ENCODE measurements at regions not wholly inside any gene's neighbourhood (a gene's known extent, or its start where the extent isn't known, plus 50 kb on each side); places are given as distances from the start of the nearest gene placed in this dataset.

DNA sequence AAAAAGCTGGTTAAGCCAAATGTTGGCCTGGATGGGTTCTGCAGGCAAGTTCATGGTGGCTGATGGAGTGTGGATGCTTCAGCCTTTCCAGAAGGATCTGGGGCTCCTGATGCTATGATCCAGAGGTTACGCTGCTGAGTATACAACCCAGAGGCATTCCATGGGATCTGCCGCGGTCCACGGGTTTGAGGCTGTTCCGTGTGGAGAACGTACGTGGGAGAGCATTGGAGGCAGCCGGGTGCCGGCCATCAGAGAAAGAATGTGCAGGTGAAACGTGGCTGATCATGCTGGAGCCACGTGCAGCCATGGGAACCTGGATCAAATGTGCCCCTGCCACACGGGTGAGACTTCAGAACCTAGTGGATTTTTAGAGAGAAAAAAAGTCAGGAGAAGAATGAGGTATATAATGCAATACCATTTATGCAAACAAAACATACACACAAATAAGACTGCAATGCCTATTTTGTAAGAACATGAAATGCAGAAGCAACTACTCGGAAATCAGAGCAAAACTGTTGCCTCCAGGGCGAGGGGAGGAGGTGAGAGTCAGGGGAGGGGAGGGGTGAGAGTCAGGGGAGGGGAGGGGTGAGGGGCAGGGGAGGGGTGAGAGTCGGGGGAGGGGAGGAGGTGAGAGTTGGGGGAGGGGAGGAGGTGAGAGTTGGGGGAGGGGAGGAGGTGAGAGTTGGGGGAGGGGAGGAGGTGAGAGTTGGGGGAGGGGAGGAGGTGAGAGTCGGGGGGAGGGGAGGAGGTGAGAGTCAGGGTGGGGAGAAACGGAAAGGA, 116.5 kb upstream of the C1orf174 start:
- DNase-seq (ENCODE audit: low read depth in 2 of 3, low spot score in 1 of 3): no peak

DNA sequence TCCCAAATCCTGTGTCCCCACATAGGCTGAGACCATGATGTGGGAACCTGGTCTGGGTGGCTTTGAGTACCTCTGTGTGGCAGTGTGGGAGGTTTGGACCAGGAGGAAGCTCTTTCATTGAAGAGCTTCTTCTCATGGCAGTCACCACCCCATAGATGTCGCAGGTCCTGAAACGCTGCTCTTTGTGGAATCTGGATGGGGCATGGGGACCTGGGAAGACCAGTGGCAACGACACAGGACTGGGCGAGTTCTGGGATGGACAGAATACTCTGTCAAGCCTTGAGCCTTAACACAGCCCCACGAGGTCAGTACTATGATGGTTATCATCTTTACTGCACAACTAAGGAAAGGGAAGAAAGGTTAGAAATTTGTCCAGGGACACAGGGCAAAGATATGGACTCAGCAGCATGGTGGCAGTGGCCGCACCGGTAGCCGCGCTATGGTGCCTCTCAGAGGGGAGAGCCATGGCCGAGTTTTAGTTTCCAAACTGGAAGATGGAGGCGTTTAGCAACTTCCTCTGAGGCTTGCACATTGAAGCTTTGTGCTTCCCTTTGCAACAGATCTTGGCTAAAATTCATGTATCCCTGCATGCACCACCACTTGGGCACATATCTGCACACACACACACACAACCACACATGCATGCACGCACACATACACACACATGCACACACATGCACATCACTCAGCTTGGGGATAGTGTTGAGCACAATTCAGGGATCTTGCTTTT, 117.7 kb upstream of the C1orf174 start:
- DNase-seq (ENCODE audit: low read depth in 2 of 3, low spot score in 1 of 3): no peak

DNA sequence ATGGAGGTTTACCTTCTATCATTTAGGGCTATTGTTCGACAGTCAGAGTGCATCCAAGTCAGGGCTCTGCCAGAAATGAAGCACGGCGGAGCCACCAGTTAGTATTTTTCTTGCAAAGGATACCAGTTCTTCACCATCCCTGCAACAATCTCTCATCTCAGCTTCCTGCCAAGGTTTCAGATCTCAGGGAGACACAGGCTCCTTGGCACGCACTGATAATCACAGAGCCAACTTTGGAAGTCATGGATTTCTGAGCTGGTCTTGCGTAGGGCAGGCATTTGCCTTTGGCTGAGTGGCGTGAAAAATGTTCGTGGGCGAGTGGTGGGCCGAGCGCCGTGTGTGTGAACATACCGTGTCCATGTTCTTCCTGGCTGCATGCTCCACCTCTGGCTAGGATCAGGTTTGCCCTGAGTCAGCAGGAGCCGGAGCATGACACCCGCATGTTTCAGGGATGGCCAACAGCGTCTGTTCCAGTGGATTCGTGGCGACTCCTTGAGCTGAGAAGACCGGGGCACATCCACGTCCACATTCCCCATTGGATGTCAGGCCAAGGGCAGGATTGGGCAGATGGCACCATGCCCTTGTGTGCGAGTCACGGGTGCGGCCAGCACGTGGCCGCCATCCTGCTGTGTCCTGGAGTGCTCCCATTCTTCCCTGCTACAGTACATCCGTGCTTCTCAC, 118.5 kb upstream of the C1orf174 start:
- DNase-seq (ENCODE audit: low read depth in 2 of 3, low spot score in 1 of 3): no peak

DNA sequence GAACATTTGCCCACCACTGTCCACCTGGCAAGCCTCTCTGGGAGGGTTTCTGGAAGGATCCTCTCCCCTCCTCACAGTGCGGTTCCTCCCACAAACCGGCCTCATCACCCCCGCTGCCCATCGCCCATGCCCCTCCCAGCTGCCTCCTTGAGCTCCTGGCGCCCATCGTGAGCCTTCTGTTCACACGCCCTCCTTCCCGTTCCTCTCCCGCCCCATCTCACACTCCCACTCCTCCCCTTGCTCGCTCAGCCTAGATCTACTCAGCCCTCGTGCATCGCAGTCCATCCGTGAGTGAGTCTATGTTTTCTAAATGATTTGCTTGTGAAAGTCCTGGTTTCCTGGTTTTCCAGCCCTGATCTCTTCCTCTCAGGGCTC, 119.1 kb upstream of the C1orf174 start:
- no peak for DNase-seq (ENCODE audit: low read depth in 2 of 3, low spot score in 1 of 3)

DNA sequence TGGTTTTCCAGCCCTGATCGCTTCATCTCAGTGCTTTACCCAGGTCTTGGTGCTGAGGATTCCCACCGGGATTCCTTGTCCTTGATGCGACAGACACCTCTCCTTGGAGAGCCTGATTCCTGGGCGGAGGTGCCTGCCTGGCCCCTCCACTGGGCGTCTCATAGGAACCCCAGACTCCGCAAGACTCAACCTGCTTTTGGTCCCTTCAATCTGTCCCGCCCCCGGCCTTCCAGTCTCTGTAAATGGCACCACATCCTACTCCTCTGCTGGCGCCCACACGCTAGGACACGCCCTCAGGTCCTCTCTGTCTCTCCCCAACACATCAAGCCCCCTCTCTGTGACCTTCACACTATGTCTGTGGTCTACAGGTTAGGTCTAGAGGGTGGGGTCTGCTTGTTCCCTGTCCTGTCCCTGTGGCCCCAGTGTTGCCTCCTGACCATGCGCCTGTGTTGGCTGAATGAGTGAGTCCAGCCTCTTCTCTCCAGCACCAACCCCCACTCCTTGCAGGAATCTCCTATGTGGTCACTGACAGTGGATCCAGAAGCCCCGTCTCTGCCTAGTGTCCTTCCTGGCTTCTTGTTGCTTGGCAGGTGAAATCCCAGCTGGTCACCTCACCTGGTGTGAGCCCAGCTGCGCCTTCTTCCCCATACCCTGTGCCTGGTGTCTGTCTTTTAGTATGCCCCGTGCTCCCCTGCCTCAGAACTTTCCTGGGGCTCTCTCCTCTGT, 119.7 kb upstream of the C1orf174 start:
- no peak for DNase-seq (ENCODE audit: low read depth in 2 of 3, low spot score in 1 of 3)

DNA sequence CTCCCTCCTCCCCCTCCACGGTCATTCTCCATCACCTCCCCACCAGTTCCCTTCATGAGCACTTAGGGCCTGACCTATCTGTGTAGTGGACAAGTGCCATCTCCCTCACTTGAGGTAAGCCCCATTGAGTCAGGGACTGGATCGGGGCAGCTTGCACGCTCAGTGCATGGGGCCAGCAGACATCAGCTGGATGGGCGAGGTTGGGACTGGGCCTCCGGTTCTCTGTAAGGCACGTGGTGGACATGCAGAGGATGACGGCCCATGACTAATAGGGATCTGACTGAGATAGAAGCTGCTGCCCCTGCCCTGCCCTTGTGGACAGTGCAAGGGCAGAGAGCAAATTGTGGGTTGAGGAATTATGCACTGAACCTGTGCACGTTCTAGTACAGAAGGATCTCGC, 120.4 kb upstream of the C1orf174 start:
- no peak for DNase-seq (ENCODE audit: low read depth in 2 of 3, low spot score in 1 of 3)

DNA sequence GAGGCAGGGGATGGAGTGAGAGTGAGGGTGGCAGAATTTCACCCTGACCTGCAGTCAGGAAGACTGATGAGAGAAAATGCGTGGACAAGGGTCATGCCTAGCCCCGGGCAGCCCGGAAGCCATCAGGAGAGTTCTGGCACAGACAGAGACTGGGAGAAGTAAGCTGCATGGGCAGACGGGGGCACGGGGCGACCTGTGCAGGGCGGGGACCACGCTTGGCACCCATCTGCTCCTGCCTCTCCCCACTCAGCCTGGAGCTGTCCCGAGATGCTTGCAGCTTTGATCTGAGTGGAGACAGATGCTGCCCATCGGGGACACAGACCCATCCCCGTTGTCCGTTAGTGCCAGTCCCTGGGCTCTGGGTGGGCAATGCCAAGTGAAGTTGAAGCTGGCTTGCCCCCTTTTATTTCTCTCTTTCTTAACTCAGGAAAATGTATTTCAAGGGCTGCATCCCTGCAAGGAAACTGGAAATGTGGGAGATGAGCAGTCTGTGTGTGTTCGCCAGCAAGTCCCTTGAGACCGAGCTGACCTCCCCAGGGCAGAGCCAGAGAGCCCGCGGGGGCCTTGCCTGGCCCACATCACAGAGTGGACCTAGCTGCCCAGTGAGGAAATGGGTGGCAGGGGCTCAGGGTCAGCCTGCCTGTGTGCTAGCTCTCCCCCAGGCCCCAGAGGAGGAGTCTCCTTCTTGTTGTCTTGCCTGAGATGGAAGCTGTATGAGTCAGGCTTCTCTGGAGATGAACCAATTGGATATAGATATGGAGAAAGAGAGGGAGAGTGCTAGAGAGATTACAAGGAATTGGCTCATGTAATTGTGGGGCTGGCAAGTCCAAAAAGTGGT, 121.3 kb upstream of the C1orf174 start:
- DNase-seq (ENCODE audit: low read depth in 2 of 3, low spot score in 1 of 3): no peak

DNA sequence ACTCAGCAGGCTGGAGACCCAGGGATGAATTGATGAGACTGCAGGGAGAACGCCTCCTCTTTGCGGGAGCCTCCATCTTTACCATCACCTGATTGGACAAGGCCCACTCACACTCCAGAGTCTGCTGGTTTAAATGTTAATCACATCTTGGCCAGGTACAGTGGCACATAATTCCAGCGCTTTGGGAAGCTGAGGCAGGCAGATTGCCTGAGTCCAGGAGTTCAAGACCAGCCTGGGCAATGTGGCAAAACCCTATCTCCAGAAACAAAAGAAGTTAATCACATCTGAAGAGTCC, 121.8 kb upstream of the C1orf174 start:
- no peak for DNase-seq (ENCODE audit: low read depth in 2 of 3, low spot score in 1 of 3)

DNA sequence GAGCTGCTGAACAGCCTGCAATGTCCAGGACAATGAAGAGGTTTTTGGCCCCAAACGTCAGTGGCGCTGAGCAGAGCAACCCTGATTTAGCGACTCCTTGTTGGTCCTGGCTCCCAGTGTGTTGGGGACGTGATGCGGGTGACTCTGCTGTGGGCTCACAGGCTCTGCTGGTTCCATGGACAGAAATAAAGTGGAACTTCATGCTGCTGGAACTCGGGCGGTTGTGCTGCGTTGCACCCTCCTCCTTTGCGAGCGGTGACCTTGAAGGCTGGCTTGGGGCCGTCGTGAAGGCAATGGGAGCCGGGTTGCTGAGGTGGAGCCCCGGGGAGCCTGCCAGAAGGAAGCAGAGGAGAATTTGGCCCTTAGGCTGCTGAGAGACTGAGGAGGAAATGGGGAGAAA, 122.6 kb upstream of the C1orf174 start:
- no peak for DNase-seq (ENCODE audit: low read depth in 2 of 3, low spot score in 1 of 3)

DNA sequence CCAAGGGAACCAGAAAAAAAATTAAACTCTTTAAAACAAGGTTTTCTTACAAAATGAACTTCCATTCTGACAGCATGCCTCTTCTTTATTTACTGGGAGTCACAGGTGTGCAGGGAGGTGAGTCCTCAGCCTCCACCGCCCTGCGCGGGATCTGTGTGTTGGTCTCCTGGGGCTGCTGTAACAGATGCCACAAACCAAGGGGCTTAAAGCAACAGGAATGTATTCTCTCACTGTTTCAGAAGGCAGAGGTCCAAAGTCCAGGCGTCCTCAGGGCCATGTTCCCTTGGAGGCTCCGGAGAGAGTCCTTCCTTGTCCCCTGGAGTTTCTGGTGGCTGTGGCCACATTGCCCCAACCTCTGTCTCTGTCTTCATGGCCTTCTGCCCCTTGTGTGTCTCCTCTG, 123.6 kb upstream of the C1orf174 start:
- no peak for DNase-seq (ENCODE audit: low read depth in 2 of 3, low spot score in 1 of 3)

DNA sequence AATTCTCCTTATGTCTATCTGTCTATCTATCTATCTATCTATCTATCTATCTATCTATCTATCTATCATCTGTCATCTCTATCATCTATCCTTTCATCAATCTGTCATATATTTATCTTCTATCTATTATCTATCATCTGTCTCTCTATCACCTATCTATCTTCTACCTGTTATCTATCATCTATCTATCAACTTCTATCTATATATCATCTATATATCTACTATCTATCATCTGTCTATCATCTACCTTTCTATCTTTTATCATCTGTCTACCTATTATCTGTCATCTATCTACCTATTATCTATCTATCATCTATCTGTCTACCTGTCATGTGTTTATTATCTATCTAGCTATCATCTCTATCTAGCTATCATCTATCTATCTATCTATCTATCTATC, 124.7 kb upstream of the C1orf174 start:
- no peak for DNase-seq (ENCODE audit: low read depth in 2 of 3, low spot score in 1 of 3)

DNA sequence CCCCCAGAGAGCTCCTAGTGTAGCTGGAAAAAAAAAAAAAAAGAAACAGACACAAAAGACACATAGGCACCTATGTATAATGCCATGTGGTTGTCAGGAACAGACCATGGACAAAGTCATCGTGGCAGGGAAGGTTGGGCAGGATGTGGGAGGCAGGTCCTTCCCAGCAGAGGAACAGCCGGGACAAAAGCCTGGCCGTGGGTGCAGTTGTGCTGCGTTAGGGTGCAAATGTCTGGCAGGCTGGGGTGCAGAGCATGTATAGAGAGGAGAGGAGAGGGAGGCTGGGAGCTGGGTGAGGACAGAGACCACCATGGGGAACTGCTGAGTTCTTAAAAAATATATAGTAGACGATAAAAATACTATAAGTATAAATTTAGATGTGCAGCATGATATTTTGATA, 125.7 kb upstream of the C1orf174 start:
- no peak for DNase-seq (ENCODE audit: low read depth in 2 of 3, low spot score in 1 of 3)

DNA sequence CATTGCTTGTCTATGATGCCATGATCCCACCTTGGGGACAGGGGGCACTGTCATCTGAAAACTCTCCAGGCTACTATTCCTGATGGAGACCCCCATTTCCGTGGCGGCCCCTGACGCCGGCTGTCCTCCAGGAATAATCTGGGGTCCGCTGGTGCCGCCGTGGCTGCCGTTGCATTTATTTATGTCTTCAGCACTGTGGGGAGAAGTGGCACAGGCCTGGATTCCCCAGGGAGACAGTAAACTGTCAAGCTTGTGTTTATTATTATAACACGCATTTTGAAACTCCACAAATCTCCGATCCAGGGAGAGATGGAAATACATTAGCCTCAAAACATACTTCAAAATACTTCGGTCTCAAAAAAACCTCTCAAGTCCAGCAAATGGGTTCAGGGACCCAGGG, 126.9 kb upstream of the C1orf174 start:
- DNase-seq (ENCODE audit: low read depth in 2 of 3, low spot score in 1 of 3): no peak

DNA sequence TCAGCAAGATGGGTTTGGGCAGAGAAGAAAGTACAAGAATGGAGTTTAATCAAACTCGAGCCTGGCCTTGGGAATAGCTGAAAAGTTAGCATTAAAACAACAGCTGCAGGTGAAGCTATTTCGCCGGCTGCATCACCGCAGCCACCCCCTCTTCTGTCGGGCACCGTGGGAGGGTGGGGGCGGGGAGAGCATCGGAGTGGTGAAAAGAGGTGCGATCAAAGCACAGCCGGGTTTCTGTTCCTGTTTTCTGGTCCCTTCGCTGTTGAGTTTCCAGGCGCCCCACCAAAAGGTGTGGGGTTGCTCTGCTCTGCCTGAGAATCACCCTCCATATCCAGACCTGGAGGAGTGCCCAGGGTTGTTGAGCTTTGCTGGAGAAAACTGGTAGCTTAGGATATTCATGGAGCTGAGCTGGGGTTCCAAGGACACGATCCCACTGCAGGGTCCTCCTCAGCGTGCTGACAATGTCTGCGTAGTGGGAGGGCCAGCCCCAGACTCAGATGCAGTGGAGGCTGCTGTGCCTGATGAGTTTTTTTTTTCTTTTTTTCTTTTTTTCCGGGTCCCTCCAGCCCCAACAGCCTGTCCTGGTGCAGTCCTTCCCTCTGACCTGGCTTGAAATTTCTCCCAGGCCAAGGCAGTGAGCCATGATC, 127.5 kb upstream of the C1orf174 start:
- DNase-seq (ENCODE audit: low read depth in 2 of 3, low spot score in 1 of 3): peak in 1 of 3 donors; percentile 1

DNA sequence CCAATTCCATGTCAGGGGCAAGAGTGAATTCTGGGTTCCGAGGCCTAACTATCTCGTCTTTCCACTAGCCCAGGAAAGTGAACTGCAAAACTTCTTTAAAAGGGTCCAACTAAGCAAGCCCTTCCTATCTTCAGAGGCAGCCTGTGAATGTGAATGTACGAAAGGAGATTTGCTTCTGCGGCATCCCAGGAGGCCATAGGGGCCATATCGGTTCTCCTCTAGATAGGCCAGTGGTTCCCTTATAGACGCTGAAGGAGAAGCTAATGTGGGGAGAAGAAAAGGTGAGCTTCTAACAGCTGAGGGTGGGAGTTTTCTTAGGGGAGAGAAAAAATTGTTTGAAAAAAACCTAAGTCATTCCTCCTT, 128.0 kb upstream of the C1orf174 start:
- no peak for DNase-seq (ENCODE audit: low read depth in 2 of 3, low spot score in 1 of 3)

DNA sequence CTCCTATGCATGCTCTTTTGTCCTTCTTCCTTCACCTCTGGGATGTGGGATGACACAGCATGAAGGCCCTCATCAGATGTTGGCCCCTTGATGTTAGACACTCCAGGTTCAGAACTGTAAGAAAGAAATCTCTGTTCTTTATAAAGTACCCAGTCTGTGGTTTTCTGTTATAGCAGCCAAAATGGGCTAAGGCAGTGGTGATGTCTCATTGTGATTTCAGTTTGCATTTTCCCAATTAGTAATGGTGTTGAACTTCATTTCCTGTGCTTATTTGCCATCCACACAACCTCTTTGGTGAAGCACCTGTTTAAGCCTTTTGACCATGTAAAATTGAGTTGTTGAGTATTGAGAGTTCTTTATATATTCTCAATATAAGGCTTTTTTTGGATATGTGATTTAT, 129.3 kb upstream of the C1orf174 start:
- DNase-seq (ENCODE audit: low read depth in 2 of 3, low spot score in 1 of 3): no peak

DNA sequence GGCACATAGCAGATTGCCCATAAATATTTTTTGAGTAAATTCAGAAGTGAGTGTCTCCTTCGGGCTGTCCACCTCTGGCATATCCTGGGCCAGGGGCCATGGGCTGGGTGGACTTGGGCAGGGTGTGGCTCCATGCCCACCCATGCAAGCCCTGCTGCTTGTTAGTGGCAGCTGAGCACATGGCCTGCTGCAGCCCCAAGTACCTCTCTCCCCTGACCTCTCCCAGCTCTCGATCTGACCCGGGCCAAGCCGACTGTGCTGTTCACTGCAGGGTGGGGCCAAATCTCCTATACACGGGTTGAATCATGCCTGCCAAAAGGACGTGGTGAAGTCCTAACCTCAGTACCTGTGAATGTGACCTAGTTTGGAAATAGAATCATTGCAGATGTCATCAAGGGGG, 132.5 kb upstream of the C1orf174 start:
- no peak for DNase-seq (ENCODE audit: low read depth in 2 of 3, low spot score in 1 of 3)

DNA sequence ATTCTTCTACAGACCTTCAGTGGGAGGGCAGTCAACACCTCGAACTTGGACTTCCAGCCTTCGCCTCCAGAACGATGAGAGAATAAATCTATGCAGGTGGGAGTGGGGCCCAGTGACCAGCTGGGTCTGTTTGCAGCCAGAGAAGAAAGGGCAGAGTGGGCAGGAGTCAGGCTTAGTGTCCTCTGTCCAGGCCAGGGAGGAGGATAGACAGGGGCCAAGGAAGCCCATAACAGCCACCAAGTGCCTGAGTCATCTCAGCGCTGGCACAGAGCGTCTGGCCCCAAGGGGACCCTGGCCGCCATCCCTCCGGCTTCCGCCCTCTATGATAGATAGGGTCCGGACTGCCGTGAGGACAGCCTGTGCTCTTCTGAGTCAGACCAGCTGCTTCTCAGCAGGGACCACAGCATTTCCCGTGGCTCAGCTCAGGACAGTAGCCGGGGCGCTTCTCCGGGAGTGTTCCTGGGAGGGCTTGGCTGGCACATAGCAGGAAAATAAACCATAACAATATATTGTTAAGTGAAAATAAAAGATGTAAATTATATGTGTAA, 133.1 kb upstream of the C1orf174 start:
- no peak for DNase-seq (ENCODE audit: low read depth in 2 of 3, low spot score in 1 of 3)

DNA sequence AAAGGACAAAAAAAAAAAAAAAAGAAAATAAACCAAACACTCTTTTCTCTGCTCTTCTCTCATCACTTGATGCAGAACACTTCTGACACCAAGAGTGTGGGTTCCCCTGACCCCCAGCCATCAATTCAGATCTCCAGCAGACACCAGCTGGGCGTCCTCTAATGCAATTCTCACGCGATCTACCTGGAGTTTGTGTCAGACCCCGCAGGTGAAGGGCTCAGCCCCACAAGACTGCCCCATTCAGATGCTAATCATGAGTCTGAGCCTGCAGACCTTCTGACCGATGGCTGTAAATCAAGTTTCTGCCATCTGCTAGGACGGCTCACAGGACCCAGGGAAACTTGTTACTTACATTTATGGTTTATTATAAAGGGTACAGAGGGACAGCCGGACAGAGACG, 133.6 kb upstream of the C1orf174 start:
- no peak for DNase-seq (ENCODE audit: low read depth in 2 of 3, low spot score in 1 of 3)

DNA sequence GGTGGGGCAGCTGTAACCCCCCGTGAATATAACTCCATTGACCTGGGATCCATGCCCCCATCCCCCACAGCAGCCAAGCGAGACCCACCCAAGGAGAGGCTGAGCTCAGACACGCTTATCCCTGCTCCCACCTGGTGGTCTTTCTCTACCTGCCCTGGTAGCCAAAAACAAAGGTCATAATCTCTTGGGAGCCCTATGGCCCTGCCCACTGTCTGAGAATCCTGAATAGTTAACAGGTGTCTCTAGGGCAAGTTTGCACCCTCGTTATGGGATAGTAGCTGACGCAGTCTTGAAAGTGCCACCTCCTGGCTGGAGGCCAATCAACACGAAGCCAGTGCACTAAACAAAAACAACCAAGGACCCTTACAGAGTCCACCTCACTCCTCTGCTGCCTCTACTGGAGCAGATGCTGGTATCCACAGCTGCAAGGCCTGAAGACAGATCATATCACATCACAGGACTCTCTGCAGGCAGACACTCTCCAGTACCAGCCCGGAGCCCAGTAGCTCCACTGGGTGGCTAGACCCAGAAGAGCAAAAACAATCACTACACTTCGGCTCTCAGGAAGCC, 134.3 kb upstream of the C1orf174 start:
- no peak for DNase-seq (ENCODE audit: low read depth in 2 of 3, low spot score in 1 of 3)

Measured in stimulated activated CD4-positive, alpha-beta T cell treated with anti-CD3 and anti-CD28 coated beads, Interleukin-12 subunit alpha, Interleukin-12 subunit beta, amount 100 ng/mL, for 48 hours (primary cell).